ENCODE measurements at regions not wholly inside any gene's neighbourhood (a gene's known extent, or its start where the extent isn't known, plus 50 kb on each side); places are given as distances from the start of the nearest gene placed in this dataset.
"Not testable (repeated sequence)": the region's sequence is repeated elsewhere in the genome, so short reads cannot be mapped to it uniquely, and the experiment has no call there.

DNA sequence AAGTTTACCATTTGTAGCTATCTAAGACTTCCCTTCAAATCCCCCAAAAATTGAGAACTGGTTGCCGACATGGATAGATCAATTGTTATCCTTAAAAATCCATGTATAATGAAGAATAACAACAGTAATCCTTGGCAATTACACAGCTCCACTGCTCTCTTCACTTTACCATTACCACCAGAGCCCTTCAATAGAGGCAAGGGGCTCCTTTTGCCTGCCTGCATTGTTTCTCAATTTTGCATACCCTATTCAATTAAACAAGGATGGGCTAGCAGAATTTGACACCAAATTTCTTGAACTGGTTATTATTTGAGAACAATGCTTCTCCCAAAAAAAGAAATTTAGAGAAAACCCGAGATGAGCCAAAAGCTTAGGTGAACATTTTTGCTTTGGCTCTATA is 387.8 kb upstream of the PKN2 start:
- DNase-seq (ENCODE audit: low read depth in 2 of 2), result no peak

DNA sequence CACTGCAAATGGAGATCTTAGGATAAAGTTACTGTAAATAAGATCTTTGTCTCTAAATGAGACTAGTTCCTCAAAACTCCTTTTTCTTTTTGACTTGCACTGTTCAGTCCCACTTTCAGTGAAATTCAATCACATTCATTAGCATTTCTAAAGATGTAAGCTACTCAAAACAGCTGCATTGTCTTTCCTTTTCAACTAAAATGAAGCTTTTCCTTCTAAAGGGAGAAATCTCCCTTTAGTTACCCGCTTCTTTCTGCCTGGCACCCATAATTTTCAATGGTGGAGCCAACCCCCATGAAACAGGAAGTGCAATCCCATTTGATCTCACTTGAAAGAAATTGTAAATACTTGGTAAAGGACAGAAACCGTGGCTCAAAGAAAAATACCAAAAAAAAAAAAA is 387.4 kb upstream of the PKN2 start:
- no peak for DNase-seq (ENCODE audit: low read depth in 2 of 2)

DNA sequence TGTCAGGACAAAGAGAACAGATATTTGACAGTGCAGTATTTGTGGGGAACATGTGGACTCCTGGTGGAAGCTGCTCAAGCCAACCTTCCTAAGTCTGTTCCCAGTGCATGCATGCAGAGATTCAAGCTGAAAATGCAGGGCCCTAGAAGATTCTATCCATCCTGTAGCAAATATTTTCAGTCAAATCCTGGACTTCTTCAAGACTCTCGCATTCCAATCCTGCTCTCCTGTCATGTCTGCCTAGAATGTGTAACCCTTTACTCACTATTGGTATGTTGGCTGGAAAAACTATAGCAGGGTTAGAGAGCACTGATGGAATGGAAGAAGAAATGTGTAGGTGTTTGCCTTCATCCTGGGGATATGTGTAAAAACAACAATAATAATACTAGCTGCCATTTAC is 385.6 kb upstream of the PKN2 start:
- no peak for DNase-seq (ENCODE audit: low read depth in 2 of 2)

DNA sequence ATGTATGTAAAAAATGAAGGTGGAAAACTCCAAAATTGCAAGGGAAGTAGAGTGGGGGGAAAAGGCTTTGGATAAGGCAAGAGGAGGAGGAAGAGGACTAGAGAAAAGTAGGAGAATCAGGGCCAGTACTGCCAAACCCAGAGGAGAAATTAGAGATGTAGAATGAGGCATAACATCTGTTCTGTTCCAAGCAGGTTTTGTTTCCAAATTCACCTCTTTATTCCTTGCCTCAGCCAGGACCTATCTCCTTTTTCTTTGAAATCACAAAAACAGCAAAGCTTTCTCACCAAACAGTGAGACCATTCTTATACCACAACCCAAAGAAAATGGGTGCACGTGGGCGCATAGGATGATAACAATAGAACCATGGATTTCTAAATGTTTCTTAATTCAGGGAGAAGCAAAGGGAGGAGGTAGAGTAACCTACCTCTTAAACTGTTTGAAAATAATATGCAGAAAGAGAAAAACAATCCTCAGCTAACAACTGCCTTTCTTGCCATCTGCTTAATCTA is 383.3 kb upstream of the PKN2 start:
- DNase-seq (ENCODE audit: low read depth in 2 of 2), result no peak

GRCh38 chr1:88302843-88303486 is 381.1 kb upstream of the PKN2 start:
- no peak for DNase-seq (ENCODE audit: low read depth in 2 of 2)

- DNase-seq (ENCODE audit: low read depth in 2 of 2), result no peak
These were observed 372.8 kb upstream of the PKN2 start for GRCh38 chr1:88311265-88311664.

DNA sequence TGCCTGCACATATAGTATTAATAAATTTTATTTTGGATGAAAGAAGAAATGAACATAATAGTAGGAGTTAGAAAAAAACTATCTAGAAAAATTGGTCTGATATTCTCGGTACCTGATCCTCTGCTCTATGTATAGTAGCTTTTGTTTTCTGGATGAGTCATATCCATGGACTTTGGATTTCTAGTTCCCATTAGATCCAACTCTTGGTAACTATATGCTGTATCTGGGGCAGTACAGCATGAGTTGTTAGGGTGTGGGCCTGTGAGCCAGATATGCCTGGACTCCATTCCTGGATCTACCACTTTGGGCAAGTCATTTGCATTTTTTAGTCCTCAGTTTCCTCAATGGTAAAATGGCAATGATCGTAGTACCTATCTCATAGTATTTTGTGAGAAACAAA is 372.2 kb upstream of the PKN2 start:
- no peak for DNase-seq (ENCODE audit: low read depth in 2 of 2)

DNA sequence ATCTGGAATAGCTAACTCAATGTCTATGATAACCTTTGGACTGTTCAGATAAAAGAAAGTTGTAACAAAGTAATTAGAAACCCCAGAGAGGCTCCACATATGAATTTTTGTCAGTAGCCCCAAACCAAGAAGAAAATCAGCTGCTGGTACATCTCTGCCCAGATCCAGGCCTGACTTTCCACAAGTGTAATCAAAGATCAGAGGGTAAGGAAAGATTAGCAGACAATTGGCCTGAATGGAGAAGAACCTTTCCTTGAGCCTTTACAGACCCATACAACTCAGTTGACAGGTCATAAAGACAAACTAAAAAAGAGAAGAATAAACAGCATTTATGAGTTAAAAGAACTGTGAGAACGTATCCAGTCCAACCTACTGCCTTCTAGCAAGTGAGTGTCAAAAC is 366.7 kb upstream of the PKN2 start:
- DNase-seq (ENCODE audit: low read depth in 2 of 2), result no peak

GRCh38 chr1:88318740-88319139 is 365.3 kb upstream of the PKN2 start:
- DNase-seq (ENCODE audit: low read depth in 2 of 2), result no peak

- DNase-seq (ENCODE audit: low read depth in 2 of 2), result no peak
These were observed 363.8 kb upstream of the PKN2 start for GRCh38 chr1:88320291-88320690.

- no peak for DNase-seq (ENCODE audit: low read depth in 2 of 2)
These were observed 362.4 kb upstream of the PKN2 start for GRCh38 chr1:88321706-88322105.

- DNase-seq (ENCODE audit: low read depth in 2 of 2), result no peak
These were observed 359.2 kb upstream of the PKN2 start for GRCh38 chr1:88324899-88325298.

DNA sequence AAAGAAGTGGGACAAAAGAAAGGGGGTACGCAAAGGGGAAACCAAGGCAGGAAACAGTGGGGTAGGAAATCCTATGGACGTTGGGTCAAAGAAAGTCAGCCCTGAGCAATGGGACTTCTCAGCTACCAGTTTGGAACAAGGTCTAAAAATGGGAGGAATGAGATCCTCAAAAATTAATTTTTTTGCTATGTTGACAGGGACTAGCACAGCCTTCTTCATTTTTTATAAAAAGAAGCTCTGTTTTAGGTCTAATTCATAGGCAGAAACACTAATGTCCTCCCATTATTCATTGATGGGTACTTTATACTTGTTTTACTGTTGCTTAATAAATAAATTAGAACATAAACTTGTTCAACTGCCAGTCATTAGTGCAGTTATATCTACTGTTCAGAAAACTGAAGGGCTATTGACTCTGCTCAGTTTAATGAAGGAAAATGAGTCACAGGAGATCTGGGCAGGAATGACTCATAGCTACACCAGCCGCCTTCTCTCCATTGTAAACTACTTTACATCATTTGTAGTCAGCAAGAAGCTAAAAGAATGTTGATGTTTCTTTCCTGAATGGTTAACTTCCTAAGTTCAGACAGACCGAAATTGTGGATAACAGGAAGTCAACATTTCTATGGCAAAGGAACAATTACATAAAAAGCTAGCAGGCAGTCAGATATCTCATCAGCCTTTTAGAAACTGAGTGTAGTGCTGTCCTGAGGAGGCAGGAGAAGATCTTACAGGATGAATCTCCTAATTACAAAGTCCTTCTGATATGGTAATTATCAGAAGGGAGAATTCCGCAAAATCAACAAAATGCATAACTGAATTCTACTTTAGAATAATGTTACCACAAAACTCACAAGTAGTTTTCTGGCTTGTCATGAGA is 356.4 kb upstream of the PKN2 start:
- no peak for DNase-seq (ENCODE audit: low read depth in 2 of 2)

- DNase-seq (ENCODE audit: low read depth in 2 of 2), result no peak
These were observed 353.9 kb upstream of the PKN2 start for GRCh38 chr1:88330201-88330600.

DNA sequence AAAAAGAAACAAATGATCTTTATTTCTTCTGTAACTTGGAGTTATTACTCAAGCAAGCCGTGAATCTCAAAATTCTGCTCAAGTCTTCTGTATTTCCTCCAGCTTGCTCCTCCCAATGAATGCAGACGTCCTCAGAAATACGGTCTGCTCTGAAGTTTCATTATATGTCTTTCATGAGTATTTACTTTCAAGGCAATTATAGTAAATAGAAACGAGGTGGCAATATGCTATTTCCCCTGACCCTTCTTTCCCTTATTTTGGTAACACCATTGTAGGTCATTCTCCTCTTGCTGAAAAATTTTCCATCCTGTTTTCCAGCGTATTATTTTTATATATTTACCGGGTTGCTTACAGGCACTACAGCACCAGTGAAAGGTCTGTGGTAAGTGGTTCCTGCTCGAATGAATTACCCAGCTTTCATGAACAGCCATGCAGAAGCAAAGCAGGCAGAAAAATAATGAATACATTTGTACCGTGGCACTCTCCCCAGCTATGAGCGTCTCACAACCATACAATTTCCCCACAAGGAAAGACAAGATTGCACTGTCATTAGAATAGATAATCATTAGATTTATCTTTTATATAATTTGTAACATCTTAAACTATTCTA is 350.9 kb upstream of the PKN2 start:
- DNase-seq (ENCODE audit: low read depth in 2 of 2), result no peak

- DNase-seq (ENCODE audit: low read depth in 2 of 2), result no peak
These were observed 342.6 kb upstream of the PKN2 start for GRCh38 chr1:88341447-88341846.

DNA sequence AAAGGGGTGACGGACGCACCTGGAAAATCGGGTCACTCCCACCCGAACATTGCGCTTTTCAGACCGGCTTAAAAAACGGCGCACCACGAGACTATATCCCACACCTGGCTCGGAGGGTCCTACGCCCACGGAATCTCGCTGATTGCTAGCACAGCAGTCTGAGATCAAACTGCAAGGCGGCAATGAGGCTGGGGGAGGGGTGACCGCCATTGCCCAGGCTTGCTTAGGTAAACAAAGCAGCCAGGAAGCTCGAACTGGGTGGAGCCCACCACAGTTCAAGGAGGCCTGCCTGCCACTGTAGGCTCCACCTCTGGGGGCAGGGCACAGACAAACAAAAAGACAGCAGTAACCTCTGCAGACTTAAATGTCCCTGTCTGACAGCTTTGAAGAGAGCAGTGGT is 342.0 kb upstream of the PKN2 start:
- DNase-seq (ENCODE audit: low read depth in 2 of 2), result not testable (repeated sequence)

DNA sequence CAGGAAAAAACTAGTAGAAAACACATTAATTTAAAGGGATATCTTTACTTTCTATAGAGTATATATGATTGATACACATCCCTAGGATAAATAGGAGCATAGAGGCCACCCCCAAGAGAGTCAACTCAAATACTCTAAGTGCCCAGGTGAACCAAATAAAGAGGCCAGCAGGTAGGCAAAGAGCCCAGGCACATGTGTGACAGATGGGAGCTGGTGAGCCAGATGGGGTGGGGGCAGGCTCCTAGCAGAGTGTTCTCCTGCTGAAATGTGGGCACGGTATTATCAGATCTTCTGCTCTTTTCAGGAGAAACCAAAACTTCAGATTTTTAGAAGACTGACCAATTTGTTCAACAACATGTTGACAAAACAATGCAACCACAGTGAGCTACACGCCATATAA is 333.4 kb upstream of the PKN2 start:
- no peak for DNase-seq (ENCODE audit: low read depth in 2 of 2)

DNA sequence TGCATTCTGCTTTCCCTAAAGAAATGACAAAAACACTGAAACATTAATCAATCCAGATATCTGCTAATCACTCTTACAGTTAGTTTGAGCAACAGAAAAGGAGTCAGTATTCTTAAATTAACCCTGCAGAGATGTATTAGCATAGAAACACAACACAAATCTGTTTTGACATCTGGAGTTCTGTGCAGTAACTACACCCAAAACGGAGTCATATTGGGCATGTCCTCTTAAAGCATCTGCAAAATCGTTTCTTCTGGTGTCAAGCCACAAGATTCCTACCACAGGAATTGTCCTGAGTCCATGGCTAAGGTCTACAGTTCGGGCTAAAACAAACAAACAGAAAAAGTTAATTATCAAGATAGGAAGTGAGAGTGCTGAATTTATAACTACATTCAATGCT is 332.1 kb upstream of the PKN2 start:
- DNase-seq (ENCODE audit: low read depth in 2 of 2), result no peak

- DNase-seq (ENCODE audit: low read depth in 2 of 2), result no peak
These were observed 329.8 kb upstream of the PKN2 start for GRCh38 chr1:88354256-88354655.

DNA sequence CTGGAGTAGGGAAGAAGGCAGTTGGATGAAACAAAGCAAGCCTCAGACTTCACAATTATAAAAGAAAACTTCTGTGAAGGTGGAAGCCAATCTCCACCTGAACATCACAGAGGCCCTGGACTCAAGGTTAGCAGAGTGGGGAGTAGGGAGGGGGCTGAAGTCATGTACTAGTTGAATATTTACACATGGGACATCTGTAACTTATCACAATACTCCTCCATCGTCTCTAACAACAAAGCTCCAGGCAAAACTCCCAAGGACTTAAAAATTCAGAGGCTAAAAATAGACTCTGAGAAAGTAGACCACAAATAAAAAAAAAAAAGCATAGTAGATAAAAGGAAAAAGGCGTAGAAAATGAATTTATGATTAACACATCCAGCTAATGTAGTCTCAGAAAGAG is 326.3 kb upstream of the PKN2 start:
- DNase-seq (ENCODE audit: low read depth in 2 of 2), result no peak

DNA sequence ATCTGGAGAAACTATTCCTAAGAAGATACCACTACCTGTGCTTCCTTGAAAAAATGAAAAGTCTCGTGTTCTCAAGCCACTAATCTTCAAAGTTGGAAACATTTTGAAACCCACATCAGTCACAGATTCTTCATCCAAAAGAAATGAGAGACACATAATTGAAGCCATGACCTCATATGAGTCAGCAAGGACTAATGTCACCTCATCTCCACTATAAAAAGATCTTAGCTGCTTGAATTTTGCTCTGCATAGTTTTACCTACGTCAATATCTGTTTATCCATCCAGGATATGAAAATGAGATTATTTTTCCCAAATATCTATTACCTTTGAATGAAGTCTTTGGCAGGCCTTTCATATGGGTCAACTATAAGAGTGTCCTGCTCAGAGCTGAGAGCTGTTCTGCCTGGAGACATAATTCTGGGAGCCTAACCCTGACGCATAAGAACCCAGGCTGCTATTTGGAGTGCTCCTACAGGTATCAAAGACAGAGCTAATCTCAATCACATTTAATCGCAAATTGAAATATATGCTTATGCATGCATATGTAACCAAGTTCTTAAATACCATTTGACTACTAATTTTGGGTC is 312.5 kb upstream of the PKN2 start:
- DNase-seq (ENCODE audit: low read depth in 2 of 2), result no peak

All from stimulated activated CD4-positive, alpha-beta T cell treated with anti-CD3 and anti-CD28 coated beads, Interleukin-12 subunit alpha, Interleukin-12 subunit beta, amount 100 ng/mL, for 24 hours (primary cell).